Chondrocyte (in vitro differentiated cells): ENCODE measurements at regions not wholly inside any gene's neighbourhood (a gene's known extent, or its start where the extent isn't known, plus 50 kb on each side); places are given as distances from the start of the nearest gene placed in this dataset.

Experiments
- DNase-seq: peaks from one replicate; pipeline ENCODE4 v3.0.0; 2021; ENCODE audit warnings: mixed read lengths, low spot score
- H3K27ac Mint-ChIP-seq: one replicate; pipeline ENCODE4 v1.8.0; 2021; ENCODE audit warnings: mild to moderate bottlenecking, moderate library complexity, mixed read lengths; ENCODE audit not compliant: unreplicated experiment
- H3K27me3 Mint-ChIP-seq: 2 replicates; pipeline ENCODE4 v1.8.0; 2021; ENCODE audit warnings: low read depth, mixed read lengths
- H3K36me3 Mint-ChIP-seq: 2 replicates; pipeline ENCODE4 v1.8.0; 2021; ENCODE audit warnings: low read depth, mixed read lengths
- H3K4me1 Mint-ChIP-seq: 2 replicates; pipeline ENCODE4 v1.8.0; 2021; ENCODE audit warnings: low read depth, mild to moderate bottlenecking, mixed read lengths
- H3K4me3 Mint-ChIP-seq: one replicate; pipeline ENCODE4 v1.8.0; 2021; ENCODE audit warnings: mild to moderate bottlenecking, moderate library complexity, mixed read lengths; ENCODE audit not compliant: unreplicated experiment
- H3K9me3 Mint-ChIP-seq: 2 replicates; pipeline ENCODE4 v1.8.0; 2021; ENCODE audit warnings: low read depth, mixed read lengths
- TF ChIP-seq, protein P1 (sequence below): fragments of 200-600 bp; sonication (generic); IDR thresholded peaks from 2 replicates; pipeline ENCODE4 v1.5.0; 2021; ENCODE audit warnings: antibody characterized with exemption, mild to moderate bottlenecking, moderate library complexity

DNA sequence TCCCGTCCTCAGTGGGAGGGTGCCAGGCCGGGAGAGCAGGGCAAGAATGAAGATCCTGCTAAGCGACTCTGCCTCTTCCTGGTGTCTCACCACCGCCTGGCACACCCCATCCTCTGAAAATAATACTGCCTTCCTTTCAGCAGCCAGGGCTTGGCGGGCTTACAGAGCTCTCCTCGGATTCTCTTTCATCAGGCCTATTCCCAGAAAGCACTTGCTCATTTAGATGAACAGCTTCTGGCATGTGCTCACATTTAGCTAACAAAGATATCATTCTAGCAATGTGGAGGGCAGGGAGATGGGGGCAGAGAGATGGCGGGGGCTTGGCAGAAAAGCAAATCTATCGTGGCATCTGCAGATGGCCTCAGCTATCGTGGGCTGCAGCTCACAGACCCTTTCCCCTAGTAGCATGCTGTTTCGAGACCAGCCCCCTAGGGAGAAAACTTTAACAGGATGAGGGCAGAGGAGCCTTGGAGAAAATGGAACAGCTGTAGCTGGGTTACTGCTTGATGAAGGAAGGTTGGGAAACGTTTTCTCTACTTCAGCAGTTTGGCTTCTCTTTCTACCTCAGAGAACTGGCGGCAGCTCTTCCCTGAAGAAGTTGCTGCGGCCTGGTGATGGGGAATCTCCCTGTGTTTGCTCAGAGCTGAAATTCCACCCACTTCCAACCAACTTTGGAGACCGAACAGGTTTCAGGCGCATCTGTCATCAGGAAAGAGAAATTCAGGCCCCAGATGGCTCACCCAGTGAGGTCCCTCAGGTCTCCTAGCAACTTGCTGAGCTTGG is 102.1 kb downstream of the TMEM174 start:
- Mint-ChIP-seq H3K4me1 (peaks cover 27% of the 10 kb centered on the region), H3K27ac (no peak overlapping the region), H3K27me3 (peaks cover 3% of the 10 kb centered on the region), H3K36me3 (no peaks in the 10 kb centered on the region), H3K4me3 (no peak overlapping the region), H3K9me3 (no peaks in the 10 kb centered on the region)
- DNase-seq = no peak
- TF ChIP-seq, protein P1, sequence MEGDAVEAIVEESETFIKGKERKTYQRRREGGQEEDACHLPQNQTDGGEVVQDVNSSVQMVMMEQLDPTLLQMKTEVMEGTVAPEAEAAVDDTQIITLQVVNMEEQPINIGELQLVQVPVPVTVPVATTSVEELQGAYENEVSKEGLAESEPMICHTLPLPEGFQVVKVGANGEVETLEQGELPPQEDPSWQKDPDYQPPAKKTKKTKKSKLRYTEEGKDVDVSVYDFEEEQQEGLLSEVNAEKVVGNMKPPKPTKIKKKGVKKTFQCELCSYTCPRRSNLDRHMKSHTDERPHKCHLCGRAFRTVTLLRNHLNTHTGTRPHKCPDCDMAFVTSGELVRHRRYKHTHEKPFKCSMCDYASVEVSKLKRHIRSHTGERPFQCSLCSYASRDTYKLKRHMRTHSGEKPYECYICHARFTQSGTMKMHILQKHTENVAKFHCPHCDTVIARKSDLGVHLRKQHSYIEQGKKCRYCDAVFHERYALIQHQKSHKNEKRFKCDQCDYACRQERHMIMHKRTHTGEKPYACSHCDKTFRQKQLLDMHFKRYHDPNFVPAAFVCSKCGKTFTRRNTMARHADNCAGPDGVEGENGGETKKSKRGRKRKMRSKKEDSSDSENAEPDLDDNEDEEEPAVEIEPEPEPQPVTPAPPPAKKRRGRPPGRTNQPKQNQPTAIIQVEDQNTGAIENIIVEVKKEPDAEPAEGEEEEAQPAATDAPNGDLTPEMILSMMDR = no peak

DNA sequence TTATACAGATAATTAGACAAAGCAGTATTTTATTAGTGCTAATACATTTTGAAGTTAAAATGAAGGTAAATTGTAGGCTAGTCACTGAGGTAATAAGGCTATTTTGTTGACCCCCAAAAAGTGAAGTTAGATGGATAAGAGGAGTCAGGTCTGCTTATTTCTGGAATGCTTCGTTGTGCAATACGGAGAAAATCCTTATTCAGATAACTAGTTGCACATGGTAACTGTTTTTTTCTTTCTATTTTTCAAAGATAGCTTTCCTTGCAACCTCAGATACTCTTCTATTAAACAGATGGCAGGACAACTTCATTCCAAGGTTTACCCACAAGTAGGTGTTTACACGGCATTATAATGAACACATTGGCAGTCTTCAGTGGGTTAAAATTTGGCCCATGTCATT is 101.1 kb downstream of the TMEM174 start:
- no peak overlapping the region for H3K27ac Mint-ChIP-seq
- H3K27me3 Mint-ChIP-seq = peaks cover 3% of the 10 kb centered on the region
- no peak overlapping the region for H3K4me3 Mint-ChIP-seq

DNA sequence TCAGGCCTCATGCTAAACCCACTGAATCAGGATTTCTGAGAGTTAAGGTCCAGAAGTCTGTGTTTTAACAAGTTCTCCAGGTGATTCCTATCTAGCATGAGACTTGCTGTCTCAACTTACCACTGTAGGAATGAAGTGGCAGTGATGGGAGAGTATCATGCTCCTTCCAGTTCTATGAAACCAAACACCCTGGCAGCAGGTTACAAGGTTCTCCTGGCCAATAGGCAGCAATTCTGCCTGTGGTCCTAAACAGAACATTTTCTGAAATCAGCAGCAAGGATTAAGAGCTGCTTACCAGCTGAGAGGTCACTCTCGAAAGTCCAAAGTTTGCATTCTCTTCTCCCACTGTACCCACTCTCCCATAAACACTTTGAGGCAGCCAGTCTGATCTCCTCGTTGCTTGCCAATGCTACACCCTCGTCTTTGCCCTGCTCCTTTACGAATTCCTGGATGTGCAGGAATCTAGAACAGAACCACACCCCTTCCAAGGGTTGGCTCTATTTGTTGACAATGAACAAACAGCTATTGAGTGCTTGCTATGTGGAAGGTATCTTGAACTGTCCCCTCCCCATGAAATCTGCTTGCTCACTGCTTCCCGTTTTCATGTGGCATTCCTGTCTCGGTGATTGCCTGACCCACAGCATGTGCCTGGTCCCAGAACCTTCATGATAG is 100.5 kb downstream of the TMEM174 start:
- TF ChIP-seq, protein P1 = no peak
- Mint-ChIP-seq H3K9me3 (no peaks in the 10 kb centered on the region), H3K36me3 (no peaks in the 10 kb centered on the region), H3K4me3 (no peak overlapping the region), H3K27me3 (peaks cover 3% of the 10 kb centered on the region), H3K27ac (no peak overlapping the region), H3K4me1 (peaks cover 18% of the 10 kb centered on the region)
- DNase-seq = no peak

More for the DNA sequence above, 101.1 kb downstream of the TMEM174 start:
- peaks cover 18% of the 10 kb centered on the region for H3K4me1 Mint-ChIP-seq
- H3K9me3 Mint-ChIP-seq = no peaks in the 10 kb centered on the region
- TF ChIP-seq, protein P1 = no peak
- H3K36me3 Mint-ChIP-seq = no peaks in the 10 kb centered on the region
- no peak for DNase-seq

DNA sequence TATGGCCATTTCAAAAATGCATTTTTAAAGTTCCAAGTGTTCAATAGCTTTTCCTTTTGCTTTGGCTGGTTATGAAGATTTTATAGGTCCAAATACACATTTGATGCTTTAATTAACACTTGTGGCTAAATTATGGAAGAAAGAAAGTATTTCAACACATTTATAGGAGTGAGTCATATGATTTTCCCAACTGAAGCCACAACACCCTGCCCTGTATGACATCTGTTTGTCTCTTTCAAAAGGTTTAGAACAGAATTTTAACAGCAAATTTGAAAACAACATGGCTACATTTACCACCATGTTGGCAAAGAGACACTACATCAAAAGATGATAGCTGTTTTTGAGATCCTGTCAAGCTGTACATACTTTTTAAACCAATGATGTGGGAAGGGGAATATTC is 99.4 kb downstream of the TMEM174 start:
- no peaks in the 10 kb centered on the region for H3K9me3 Mint-ChIP-seq
- H3K36me3 Mint-ChIP-seq = no peaks in the 10 kb centered on the region
- H3K4me3 Mint-ChIP-seq = no peak overlapping the region
- no peak for DNase-seq
- TF ChIP-seq, protein P1 = no peak
- peaks cover 18% of the 10 kb centered on the region for H3K4me1 Mint-ChIP-seq
- H3K27me3 Mint-ChIP-seq = peaks cover 5% of the 10 kb centered on the region
- H3K27ac Mint-ChIP-seq = no peak overlapping the region

DNA sequence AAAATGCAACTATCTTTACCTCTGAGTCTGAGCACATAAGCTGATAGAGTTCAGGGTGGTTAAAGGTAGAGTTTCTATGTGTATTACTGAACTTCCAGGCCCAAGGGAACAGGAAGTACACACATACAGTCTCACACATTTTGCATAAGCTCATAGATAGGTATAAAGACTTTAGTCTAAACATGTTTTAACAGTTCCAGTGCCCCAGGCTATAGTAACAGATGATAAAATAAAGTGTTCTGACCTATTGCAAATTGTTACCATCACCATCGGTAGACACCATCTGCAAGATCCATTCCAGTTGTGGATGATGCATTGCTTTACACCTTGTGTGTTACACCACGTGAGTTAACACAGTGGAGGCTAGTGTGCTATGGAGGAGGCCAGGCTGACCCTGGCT is 95.8 kb downstream of the TMEM174 start:
- no peak for DNase-seq
- Mint-ChIP-seq H3K27ac (no peak overlapping the region), H3K27me3 (peaks cover 5% of the 10 kb centered on the region)

More for the DNA sequence above, 95.8 kb downstream of the TMEM174 start:
- H3K4me3 Mint-ChIP-seq = no peak overlapping the region
- H3K4me1 Mint-ChIP-seq = peaks cover 13% of the 10 kb centered on the region
- no peaks in the 10 kb centered on the region for H3K9me3 Mint-ChIP-seq
- no peaks in the 10 kb centered on the region for H3K36me3 Mint-ChIP-seq
- TF ChIP-seq, protein P1 = no peak
